Stimulated activated naive B cell treated with anti-CD40 and anti-IgM and Interleukin-4, amounts not matched to agents 10 μg/mL and 1 μg/mL and 100 μg/mL, for 72 hours (primary cell): ENCODE measurements at regions not wholly inside any gene's neighbourhood (a gene's known extent, or its start where the extent isn't known, plus 50 kb on each side); places are given as distances from the start of the nearest gene placed in this dataset.

Experiments used
- ATAC-seq, 2 donors: fragments of 150-1000 bp; cut with Tn5 transposase; replicated peaks; 2 replicates each; pipeline ENCODE4 v1.10.0; 2021; ENCODE audit warnings: moderate library complexity in 1 of 2
- DNase-seq: peaks from one replicate; pipeline ENCODE4 v3.0.0; 2021
- H3K27ac Mint-ChIP-seq: one replicate; pipeline ENCODE4 v1.8.0; 2022; ENCODE audit warnings: mild to moderate bottlenecking, mixed read lengths
- H3K27me3 Mint-ChIP-seq, 2 donors: one replicate each; pipeline ENCODE4 v1.8.0; 2022; ENCODE audit warnings: mixed read lengths in 2 of 2
- H3K36me3 Mint-ChIP-seq, 2 donors: one replicate each; pipeline ENCODE4 v1.8.0; 2022; ENCODE audit warnings: mixed read lengths in 2 of 2, mild to moderate bottlenecking in 1 of 2
- H3K4me1 Mint-ChIP-seq, 2 donors: one replicate each; pipeline ENCODE4 v1.8.0; 2022; ENCODE audit warnings: mixed read lengths in 2 of 2, mild to moderate bottlenecking in 1 of 2
- H3K4me3 Mint-ChIP-seq, 2 donors: one replicate each; pipeline ENCODE4 v1.8.0; 2022; ENCODE audit warnings: mild to moderate bottlenecking in 2 of 2, mixed read lengths in 2 of 2, moderate library complexity in 1 of 2
- H3K9me3 Mint-ChIP-seq, 2 donors: one replicate each; pipeline ENCODE4 v1.8.0; 2022; ENCODE audit warnings: mixed read lengths in 2 of 2, mild to moderate bottlenecking in 1 of 2

DNA sequence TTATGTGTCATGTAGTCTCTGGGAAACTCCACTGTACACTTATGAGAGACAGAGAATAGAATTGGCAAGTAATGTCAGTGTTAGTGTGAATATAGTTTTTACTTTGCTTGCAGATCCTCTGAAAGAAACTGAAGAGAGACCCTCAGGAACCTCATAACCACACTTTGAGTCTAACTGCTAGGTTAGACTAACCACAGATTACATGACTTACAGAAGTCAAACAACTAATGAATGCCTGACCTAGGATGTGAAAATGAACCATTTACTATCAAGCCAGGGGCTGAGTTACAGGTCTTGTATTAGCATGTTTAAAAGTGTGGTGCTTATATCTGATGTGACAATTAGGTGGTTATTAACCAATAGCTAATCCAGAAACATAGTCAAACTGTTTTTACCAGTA is 280.4 kb upstream of the LRATD1 start:
- H3K9me3 Mint-ChIP-seq: peaks cover 0 to 10% of the 10 kb centered on the region in 2 donors
- H3K36me3 Mint-ChIP-seq: no peaks in the 10 kb centered on the region
- H3K4me3 Mint-ChIP-seq: no peak overlapping the region
- DNase-seq (no peak), ATAC-seq (no peak)
- no peaks in the 10 kb centered on the region for H3K4me1 Mint-ChIP-seq
- no peaks in the 10 kb centered on the region for H3K27me3 Mint-ChIP-seq
- H3K27ac Mint-ChIP-seq: no peak overlapping the region

- H3K36me3 Mint-ChIP-seq: no peaks in the 10 kb centered on the region
- ATAC-seq: no peak
- H3K4me3 Mint-ChIP-seq: no peak overlapping the region
- peaks cover 0 to 9% of the 10 kb centered on the region in 2 donors for H3K9me3 Mint-ChIP-seq
- no peak overlapping the region for H3K27ac Mint-ChIP-seq
- no peaks in the 10 kb centered on the region for H3K4me1 Mint-ChIP-seq
- DNase-seq: no peak
- no peaks in the 10 kb centered on the region for H3K27me3 Mint-ChIP-seq
Observed at GRCh38 chr2:14354231-14354630, 278.3 kb upstream of the LRATD1 start.

- ATAC-seq: no peak
- H3K4me3 Mint-ChIP-seq: no peak overlapping the region
- no peak for DNase-seq
- H3K9me3 Mint-ChIP-seq: peaks cover 0 to 5% of the 10 kb centered on the region in 2 donors
- no peaks in the 10 kb centered on the region for H3K27me3 Mint-ChIP-seq
- no peak overlapping the region for H3K27ac Mint-ChIP-seq
- no peaks in the 10 kb centered on the region for H3K4me1 Mint-ChIP-seq
- no peaks in the 10 kb centered on the region for H3K36me3 Mint-ChIP-seq
Observed at GRCh38 chr2:14355102-14355501, 277.4 kb upstream of the LRATD1 start.

- no peaks in the 10 kb centered on the region for H3K4me1 Mint-ChIP-seq
- H3K27me3 Mint-ChIP-seq: no peaks in the 10 kb centered on the region
- no peak for ATAC-seq
- no peak for DNase-seq
- no peaks in the 10 kb centered on the region for H3K36me3 Mint-ChIP-seq
- no peak overlapping the region for H3K27ac Mint-ChIP-seq
- no peak overlapping the region for H3K4me3 Mint-ChIP-seq
- peaks cover 0 to 11% of the 10 kb centered on the region in 2 donors for H3K9me3 Mint-ChIP-seq
Observed at GRCh38 chr2:14358339-14358738, 274.2 kb upstream of the LRATD1 start.

DNA sequence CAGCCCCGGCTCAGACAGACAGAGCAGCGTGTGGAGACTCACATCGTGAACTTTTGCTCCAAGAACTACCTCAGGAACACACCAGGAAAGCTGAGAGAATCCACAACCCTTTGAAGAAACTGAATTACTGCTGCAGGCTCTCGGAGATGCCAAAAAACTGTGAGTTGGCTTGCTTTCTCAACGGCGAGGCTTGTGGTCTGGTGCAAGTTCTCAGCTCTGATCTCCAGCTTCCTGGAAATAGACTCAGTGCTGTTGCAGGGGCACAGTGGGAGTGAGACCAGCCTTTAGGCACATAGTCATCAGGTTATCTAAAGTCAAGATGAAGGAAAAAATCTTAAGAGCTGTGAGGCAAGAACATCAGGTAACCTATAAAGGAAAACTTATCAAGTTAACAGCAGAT is 273.7 kb upstream of the LRATD1 start:
- DNase-seq (no peak), ATAC-seq (no peak)
- Mint-ChIP-seq H3K27ac (no peak overlapping the region), H3K9me3 (peaks cover 2 to 11% of the 10 kb centered on the region in 2 donors), H3K4me1 (no peaks in the 10 kb centered on the region), H3K27me3 (no peaks in the 10 kb centered on the region), H3K36me3 (no peaks in the 10 kb centered on the region), H3K4me3 (no peak overlapping the region)

DNA sequence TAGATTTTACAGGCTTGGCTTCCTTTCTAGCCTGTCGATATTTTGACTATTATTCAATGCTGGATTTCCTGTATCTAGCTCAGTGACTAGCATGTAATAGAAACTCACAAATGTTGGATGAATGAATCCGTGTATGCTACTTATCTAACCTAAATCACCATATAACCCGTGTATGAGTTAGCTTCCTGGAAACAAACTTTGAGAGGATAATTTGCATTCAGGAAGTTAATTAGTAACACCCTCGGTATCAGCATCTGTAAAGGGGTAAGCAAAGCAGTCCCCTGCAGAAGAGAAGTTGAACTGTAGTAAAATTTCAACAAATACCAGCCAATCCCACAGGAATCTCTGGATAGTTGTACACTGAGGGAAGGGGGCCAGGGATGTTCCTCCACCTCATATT is 269.4 kb upstream of the LRATD1 start:
- ATAC-seq: no peak
- H3K4me1 Mint-ChIP-seq: no peaks in the 10 kb centered on the region

GRCh38 chr2:14363976-14364375 is 268.5 kb upstream of the LRATD1 start:
- no peaks in the 10 kb centered on the region for H3K4me1 Mint-ChIP-seq
- H3K27ac Mint-ChIP-seq: no peak overlapping the region
- H3K27me3 Mint-ChIP-seq: no peaks in the 10 kb centered on the region
- H3K9me3 Mint-ChIP-seq: peaks cover 4 to 12% of the 10 kb centered on the region in 2 donors
- DNase-seq (no peak), ATAC-seq (no peak)
- no peak overlapping the region for H3K4me3 Mint-ChIP-seq
- H3K36me3 Mint-ChIP-seq: no peaks in the 10 kb centered on the region

More for the DNA sequence above, 269.4 kb upstream of the LRATD1 start:
- H3K9me3 Mint-ChIP-seq: peaks cover 4 to 12% of the 10 kb centered on the region in 2 donors
- no peak overlapping the region for H3K27ac Mint-ChIP-seq
- no peak overlapping the region for H3K4me3 Mint-ChIP-seq
- no peaks in the 10 kb centered on the region for H3K36me3 Mint-ChIP-seq
- no peak for DNase-seq
- no peaks in the 10 kb centered on the region for H3K27me3 Mint-ChIP-seq

GRCh38 chr2:14364471-14364870 is 268.0 kb upstream of the LRATD1 start:
- no peak for DNase-seq
- no peak for ATAC-seq
- Mint-ChIP-seq H3K27ac (no peak overlapping the region), H3K9me3 (peaks cover 4 to 12% of the 10 kb centered on the region in 2 donors), H3K36me3 (no peaks in the 10 kb centered on the region), H3K4me1 (no peaks in the 10 kb centered on the region), H3K27me3 (no peaks in the 10 kb centered on the region), H3K4me3 (no peak overlapping the region)

GRCh38 chr2:14385043-14385442 is 247.5 kb upstream of the LRATD1 start:
- Mint-ChIP-seq H3K4me3 (no peak overlapping the region), H3K27ac (no peak overlapping the region), H3K9me3 (peaks cover 0 to 1% of the 10 kb centered on the region in 2 donors), H3K4me1 (no peaks in the 10 kb centered on the region), H3K27me3 (no peaks in the 10 kb centered on the region), H3K36me3 (no peaks in the 10 kb centered on the region)
- ATAC-seq: no peak
- DNase-seq: no peak

DNA sequence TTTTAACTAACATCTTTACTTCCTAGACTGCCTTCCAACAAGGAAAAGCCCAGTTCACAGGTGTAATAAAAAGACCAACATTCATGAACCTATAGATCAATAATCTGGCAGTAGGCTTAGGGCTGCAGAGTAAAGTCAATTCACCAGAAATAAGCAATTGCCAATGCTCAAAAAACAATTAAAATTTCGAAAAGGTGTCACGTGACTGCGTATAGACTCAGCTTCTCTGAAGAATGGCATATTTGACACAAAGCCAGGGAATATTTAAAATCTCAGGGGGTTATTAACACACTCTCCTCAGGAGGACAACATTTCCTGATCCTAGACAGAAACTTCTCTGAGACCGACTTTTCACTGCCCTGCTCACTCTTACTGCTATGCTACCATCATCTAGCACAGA is 245.2 kb upstream of the LRATD1 start:
- no peak for DNase-seq
- H3K27ac Mint-ChIP-seq: no peak overlapping the region
- H3K9me3 Mint-ChIP-seq: no peaks in the 10 kb centered on the region
- H3K36me3 Mint-ChIP-seq: no peaks in the 10 kb centered on the region
- H3K4me1 Mint-ChIP-seq: no peaks in the 10 kb centered on the region
- no peak for ATAC-seq
- H3K27me3 Mint-ChIP-seq: no peaks in the 10 kb centered on the region
- H3K4me3 Mint-ChIP-seq: no peak overlapping the region

GRCh38 chr2:14388724-14389123 is 243.8 kb upstream of the LRATD1 start:
- Mint-ChIP-seq H3K9me3 (no peaks in the 10 kb centered on the region), H3K27me3 (no peaks in the 10 kb centered on the region), H3K4me1 (no peaks in the 10 kb centered on the region), H3K4me3 (no peak overlapping the region), H3K27ac (no peak overlapping the region), H3K36me3 (no peaks in the 10 kb centered on the region)
- DNase-seq (no peak), ATAC-seq (no peak)

DNA sequence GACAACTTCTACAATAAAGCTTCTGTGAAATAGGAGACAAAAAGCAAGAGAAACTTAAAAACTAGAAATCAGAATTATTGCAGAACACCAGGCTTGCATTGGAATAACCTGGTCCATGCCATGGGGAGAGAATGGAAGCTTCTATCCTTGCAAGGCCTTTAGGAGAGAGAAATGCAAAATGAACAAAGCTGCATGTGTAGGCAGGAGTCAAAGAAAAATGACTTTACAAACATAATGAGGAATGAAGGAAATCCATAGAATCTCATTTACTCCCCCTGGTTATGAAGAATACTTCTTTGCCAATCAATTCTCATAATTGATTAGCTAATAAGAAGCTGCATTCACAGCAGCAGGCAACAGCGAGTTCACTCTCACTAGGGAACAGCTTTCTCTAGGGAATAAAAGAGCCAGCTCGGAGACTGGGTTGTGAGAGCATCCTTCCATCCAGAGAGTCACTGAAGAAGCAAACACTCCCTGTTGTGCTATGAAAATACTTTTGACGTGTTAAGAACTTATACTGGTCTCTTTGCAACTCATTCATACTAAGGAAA is 235.9 kb upstream of the LRATD1 start:
- no peaks in the 10 kb centered on the region for H3K36me3 Mint-ChIP-seq
- no peak for ATAC-seq

DNA sequence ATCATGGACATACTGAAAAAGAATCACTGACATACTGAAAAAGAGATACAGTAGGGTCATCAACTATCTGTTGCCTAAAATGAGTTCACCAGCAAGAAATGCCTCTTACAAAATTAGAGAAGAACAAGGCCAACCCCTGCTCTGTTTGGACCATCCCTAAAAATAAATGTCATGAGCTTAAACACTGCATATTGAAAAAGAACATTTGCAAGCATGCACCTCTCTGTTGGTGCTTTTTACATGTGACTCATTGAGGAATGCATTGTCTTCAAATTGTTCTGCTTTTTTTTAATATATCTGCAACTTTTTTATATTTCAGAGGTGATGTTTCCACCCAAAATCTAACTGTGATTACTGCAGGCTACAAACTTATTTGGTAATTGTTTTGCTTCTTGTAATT is 233.9 kb upstream of the LRATD1 start:
- Mint-ChIP-seq H3K27ac (no peak overlapping the region), H3K36me3 (no peaks in the 10 kb centered on the region), H3K9me3 (peaks cover 0 to 3% of the 10 kb centered on the region in 2 donors), H3K4me1 (no peaks in the 10 kb centered on the region), H3K27me3 (no peaks in the 10 kb centered on the region), H3K4me3 (no peak overlapping the region)
- DNase-seq (no peak), ATAC-seq (no peak)

More for the DNA sequence above, 235.9 kb upstream of the LRATD1 start:
- Mint-ChIP-seq H3K4me1 (no peaks in the 10 kb centered on the region), H3K27ac (no peak overlapping the region), H3K27me3 (no peaks in the 10 kb centered on the region), H3K9me3 (peaks cover 0 to 3% of the 10 kb centered on the region in 2 donors), H3K4me3 (no peak overlapping the region)
- DNase-seq: no peak

DNA sequence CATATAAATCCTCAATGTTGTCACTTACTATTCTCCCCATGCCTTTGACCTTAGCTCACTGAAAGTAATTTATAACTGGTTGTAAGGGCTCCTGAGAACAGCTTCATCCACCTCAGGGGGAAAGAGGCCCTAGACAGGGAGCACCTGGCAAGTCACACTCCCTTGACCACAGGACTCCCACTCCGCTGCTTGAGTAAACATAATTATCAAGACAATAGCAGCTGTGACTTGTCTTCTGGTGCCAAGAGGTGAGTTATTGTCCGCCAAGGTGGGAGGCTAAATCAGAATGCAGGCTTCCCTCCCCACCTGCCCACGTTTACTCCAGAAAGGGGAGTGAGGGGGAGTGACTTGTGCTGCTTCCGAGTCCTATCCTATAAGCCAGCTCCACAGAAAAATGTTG is 230.6 kb upstream of the LRATD1 start:
- Mint-ChIP-seq H3K27ac (no peak overlapping the region), H3K27me3 (no peaks in the 10 kb centered on the region), H3K4me3 (no peak overlapping the region), H3K9me3 (no peaks in the 10 kb centered on the region), H3K36me3 (no peaks in the 10 kb centered on the region), H3K4me1 (no peaks in the 10 kb centered on the region)
- ATAC-seq (no peak), DNase-seq (no peak)

DNA sequence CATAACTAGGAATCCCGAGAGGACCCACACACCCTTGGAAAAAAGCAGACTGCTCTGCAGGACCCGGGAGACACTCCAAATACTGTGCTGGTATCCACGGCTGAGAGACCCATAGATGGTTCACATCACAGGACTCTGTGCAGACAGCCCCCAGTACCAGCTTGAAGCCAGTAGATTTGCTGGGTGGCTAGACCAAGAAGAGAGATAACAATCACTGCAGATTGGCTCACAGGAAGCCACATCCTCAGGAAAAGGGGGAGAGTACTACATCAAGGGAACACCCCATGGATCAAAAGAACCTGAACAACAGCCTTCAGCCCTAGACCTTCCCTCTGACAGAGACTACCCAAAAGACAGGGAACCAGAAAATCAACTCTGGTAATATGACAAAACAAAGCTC is 223.8 kb upstream of the LRATD1 start:
- H3K4me3 Mint-ChIP-seq: no peak overlapping the region
- H3K36me3 Mint-ChIP-seq: no peaks in the 10 kb centered on the region
- no peak overlapping the region for H3K27ac Mint-ChIP-seq
- peaks cover 12 to 21% of the 10 kb centered on the region in 2 donors for H3K9me3 Mint-ChIP-seq
- ATAC-seq (no peak), DNase-seq (no peak)
- no peaks in the 10 kb centered on the region for H3K4me1 Mint-ChIP-seq
- no peaks in the 10 kb centered on the region for H3K27me3 Mint-ChIP-seq

GRCh38 chr2:14417551-14417950 is 215.0 kb upstream of the LRATD1 start:
- Mint-ChIP-seq H3K27ac (no peak overlapping the region), H3K36me3 (no peaks in the 10 kb centered on the region), H3K27me3 (no peaks in the 10 kb centered on the region), H3K9me3 (peaks cover 19 to 22% of the 10 kb centered on the region in 2 donors), H3K4me1 (no peaks in the 10 kb centered on the region), H3K4me3 (no peak overlapping the region)
- ATAC-seq (no peak), DNase-seq (no peak)
